Esophagus (tissue), 2 donors: ENCODE measurements at regions not wholly inside any gene's neighbourhood (a gene's known extent, or its start where the extent isn't known, plus 50 kb on each side); places are given as distances from the start of the nearest gene placed in this dataset.

ENCODE experiments used
- H3K27ac ChIP-seq, 2 donors: one replicate each; pipeline ENCODE4 v1.5.1; 2013; ENCODE audit warnings: low read depth in 2 of 2, mild to moderate bottlenecking in 2 of 2, inconsistent platforms in 1 of 2, low read length in 1 of 2, moderate library complexity in 1 of 2
- H3K27me3 ChIP-seq, 2 donors: one replicate each; pipeline ENCODE4 v1.6.1; 2013; ENCODE audit warnings: low read length in 2 of 2, control low read depth in 1 of 2, mild to moderate bottlenecking in 1 of 2; ENCODE audit not compliant: insufficient read depth in 2 of 2, control insufficient read depth in 1 of 2
- H3K36me3 ChIP-seq, 2 donors: one replicate each; pipeline ENCODE4 v1.6.1; 2013; ENCODE audit warnings: low read length in 1 of 2; ENCODE audit not compliant: control insufficient read depth in 2 of 2, insufficient read depth in 2 of 2
- H3K4me1 ChIP-seq, 2 donors: one replicate each; pipeline ENCODE4 v1.6.1; 2013; ENCODE audit warnings: low read length in 1 of 2; ENCODE audit not compliant: control insufficient read depth in 2 of 2, insufficient read depth in 2 of 2
- H3K4me3 ChIP-seq, 2 donors: one replicate each; pipeline ENCODE4 v1.5.1; 2013; ENCODE audit warnings: low read length in 2 of 2, mild to moderate bottlenecking in 2 of 2, low read depth in 1 of 2, moderate library complexity in 1 of 2
- H3K9me3 ChIP-seq, 2 donors: one replicate each; pipeline ENCODE4 v1.6.1; 2013; ENCODE audit warnings: mild to moderate bottlenecking in 2 of 2, low read depth in 1 of 2, low read length in 1 of 2, moderate library complexity in 1 of 2; ENCODE audit not compliant: control insufficient read depth in 2 of 2, insufficient read depth in 1 of 2
- WGBS, 2 donors: extraction: QIAGEN DNeasy Blood & Tissue Kit; methylation state at CpG; one replicate each; pipeline ENCODE4 v1.1.7; 2013; 5-methylcytosine and 5-hydroxymethylcytosine counted together
- donor health status: healthy with polysubstance abuse.
- donor health status: Bipolar disorder and iron deficiency.

DNA sequence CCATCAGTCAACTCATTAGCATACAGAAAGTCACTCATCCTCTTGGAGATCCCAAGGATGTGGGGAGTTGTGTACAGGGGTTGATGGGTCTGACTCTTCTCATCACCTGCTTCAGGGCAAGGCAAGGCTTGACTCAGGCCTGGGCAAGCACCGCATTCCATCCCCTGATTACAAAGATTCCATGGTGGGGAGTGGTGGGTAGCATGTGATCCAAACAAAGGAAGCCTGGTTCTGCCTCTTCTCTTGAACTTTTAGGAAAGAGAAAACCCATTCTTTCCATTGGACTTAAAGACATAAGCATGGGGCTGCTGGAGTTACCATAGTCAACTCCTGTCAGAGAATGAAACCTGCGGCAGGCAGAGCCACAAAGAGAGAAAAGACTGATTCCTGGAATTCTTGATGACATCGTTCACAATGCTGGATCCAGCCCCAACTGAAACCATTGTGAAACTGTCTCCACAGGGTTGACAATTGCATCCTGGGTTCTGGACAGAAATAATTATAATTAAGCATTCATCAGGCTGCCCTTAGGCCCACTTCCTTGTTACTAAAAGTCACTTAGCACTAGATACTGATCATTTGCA lies 235.8 kb upstream of the KCNG1 start:
- Histone ChIP-seq H3K36me3 (no peaks in the 10 kb centered on the region), H3K4me1 (no peaks in the 10 kb centered on the region), H3K9me3 (no peaks in the 10 kb centered on the region), H3K4me3 (no peak overlapping the region), H3K27ac (no peak overlapping the region), H3K27me3 (no peaks in the 10 kb centered on the region)
- 50 to 69% methylated on average over 3 of the region's 3 CpGs for WGBS, 2 donors

DNA sequence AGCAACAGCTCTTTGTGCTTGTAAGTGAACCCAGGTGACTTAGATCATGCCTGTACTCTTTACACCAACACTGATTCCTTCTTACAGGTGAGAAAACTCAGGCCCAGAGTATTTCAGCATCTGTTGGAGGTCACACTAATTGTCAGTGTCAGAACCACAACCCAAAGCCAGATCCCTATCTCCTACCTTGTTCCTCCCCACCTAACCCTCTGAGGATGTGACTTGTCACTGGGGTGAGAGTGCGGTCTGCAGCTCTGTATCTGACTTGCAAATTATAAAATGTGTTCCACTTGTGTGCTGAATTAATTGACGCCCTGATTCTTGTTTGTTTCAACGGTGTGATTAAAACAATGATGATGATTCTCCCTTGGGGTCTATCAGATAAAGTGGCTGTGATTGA lies 232.5 kb upstream of the KCNG1 start:
- Histone ChIP-seq H3K36me3 (no peaks in the 10 kb centered on the region), H3K4me1 (no peaks in the 10 kb centered on the region), H3K27ac (no peak overlapping the region), H3K9me3 (no peaks in the 10 kb centered on the region), H3K27me3 (no peaks in the 10 kb centered on the region), H3K4me3 (no peak overlapping the region)
- 72 to 76% methylated on average over 3 of the region's 3 CpGs for WGBS, 2 donors

DNA sequence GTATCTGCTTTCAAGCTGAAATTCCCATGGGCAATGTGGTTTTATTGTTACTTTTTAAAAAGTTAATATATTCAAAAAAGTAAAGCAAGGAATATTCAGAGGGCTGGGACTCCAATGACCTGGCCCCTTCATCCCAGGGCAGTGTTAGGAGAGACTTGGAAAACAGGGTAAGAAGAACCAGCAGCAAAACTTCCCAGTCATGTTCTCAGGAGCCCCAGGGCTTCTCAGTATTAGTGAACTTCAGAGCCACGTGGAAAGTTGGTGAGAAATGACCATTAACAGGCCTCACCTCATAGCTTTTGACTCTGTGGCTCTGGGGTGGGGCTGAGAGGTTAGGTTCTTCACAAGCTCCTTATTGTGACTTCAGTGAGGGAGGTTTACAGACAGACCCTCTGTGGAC lies 230.4 kb upstream of the KCNG1 start:
- H3K36me3 ChIP-seq = no peaks in the 10 kb centered on the region
- H3K27ac ChIP-seq = no peak overlapping the region
- WGBS, 2 donors = 37% methylated on average over 1 of the region's 1 CpG
- H3K27me3 ChIP-seq = no peaks in the 10 kb centered on the region
- H3K9me3 ChIP-seq = no peaks in the 10 kb centered on the region
- H3K4me3 ChIP-seq = no peak overlapping the region
- no peaks in the 10 kb centered on the region for H3K4me1 ChIP-seq

DNA sequence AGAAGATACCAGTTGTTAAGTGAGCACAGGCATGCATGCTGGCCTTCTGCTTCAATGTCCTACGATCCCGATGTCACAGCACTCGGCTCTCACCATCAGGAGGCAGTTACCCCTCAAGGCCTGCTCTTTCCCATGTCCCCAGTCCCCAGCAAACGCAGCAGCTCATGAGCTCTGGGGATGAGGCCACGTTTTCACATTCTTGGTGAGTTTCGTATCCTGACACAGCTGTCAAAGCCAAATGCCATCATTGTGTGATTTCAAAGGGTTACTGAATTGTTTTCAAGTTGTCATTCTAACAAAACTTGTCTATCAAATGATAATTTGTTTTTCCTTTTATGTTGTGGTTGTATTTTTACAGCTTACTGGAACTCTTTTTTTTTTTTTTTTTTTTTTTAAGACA lies 226.9 kb upstream of the KCNG1 start:
- Histone ChIP-seq H3K36me3 (no peaks in the 10 kb centered on the region), H3K27ac (no peak overlapping the region), H3K4me1 (no peaks in the 10 kb centered on the region), H3K9me3 (no peaks in the 10 kb centered on the region), H3K27me3 (no peaks in the 10 kb centered on the region), H3K4me3 (no peak overlapping the region)
- 70 to 80% methylated on average over 6 of the region's 6 CpGs for WGBS, 2 donors

DNA sequence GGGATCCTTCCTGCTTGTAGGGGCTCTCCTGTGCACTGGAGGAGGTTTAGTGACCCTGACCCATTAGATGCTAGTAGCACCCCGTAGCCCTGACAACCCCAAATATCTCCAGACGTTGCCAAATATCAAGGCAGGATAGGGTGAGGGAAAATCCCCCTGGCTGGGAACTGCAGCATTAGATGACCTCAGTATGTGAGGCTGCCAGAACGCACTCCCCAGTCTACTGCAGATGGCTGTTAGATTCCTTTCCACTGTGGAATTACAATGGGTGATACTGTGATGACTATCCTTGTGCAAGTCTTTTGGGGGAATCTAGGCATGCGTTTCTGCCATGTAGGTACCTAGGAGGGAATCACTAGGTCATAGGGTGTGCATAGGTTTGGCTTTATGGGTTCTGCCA lies 226.3 kb upstream of the KCNG1 start:
- Histone ChIP-seq H3K4me3 (no peak overlapping the region), H3K4me1 (no peaks in the 10 kb centered on the region), H3K27ac (no peak overlapping the region), H3K9me3 (no peaks in the 10 kb centered on the region), H3K27me3 (no peaks in the 10 kb centered on the region), H3K36me3 (no peaks in the 10 kb centered on the region)
- 30 to 46% methylated on average over 4 of the region's 4 CpGs for WGBS, 2 donors

DNA sequence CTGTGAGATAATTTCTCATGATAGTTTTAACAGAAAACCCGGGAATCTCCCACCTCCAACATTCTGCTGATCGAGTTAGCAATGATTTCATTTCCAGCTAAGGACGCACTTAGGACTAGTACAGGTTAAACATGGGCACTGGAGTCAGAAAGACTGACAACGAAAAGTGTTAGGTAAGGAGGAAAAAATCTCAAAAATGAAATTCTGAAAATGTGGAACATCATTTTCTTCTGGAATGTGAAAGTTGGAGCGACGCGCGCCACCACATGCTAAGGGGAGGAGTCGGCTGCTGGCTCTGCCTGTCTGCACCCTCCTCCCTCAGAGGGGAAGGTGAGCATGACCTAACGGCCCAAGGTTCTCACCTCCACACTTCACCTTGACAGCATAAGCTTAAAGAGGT lies 221.6 kb upstream of the KCNG1 start:
- 86% methylated on average over 10 of the region's 10 CpGs for WGBS, 2 donors
- peaks cover 7 to 8% of the 10 kb centered on the region in 2 donors for H3K9me3 ChIP-seq

DNA sequence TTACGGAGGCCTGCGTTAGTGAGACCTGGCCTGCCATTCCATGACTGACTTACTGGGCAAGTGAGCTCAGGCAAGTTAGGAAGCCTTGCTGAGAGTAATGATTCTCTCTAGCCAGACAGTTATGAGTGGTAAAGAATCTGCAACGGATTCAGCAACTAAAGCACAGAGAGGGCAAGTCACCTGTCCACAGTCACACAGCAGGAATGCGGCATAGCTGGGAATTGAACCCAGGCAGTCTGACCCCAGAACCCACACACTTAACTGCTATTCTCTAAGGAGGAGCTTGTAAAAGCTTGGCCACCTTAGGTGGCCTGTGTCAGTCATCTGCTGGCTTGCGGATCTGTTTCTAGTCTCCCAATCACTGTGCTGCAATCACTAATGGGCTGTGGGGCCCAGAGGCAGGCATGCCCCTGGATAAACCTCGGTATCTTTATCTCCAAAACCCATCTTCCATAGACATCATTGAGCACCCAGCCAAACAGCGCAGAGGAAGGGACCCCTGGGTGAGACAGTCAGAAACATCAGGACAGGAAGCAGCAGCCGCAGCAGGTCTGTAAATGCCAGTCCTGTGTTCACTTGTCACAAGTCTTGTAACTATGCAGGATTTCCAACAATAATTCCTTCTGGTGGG lies 215.9 kb upstream of the KCNG1 start:
- WGBS, 2 donors = 85 to 88% methylated on average over 8 of the region's 8 CpGs
- Histone ChIP-seq H3K36me3 (no peaks in the 10 kb centered on the region), H3K27me3 (peaks cover 0 to 3% of the 10 kb centered on the region in 2 donors), H3K4me1 (no peaks in the 10 kb centered on the region), H3K4me3 (no peak overlapping the region), H3K27ac (no peak overlapping the region), H3K9me3 (peaks cover 7 to 8% of the 10 kb centered on the region in 2 donors)

More for the DNA sequence above, 221.6 kb upstream of the KCNG1 start:
- H3K27ac ChIP-seq = no peak overlapping the region
- H3K4me3 ChIP-seq = no peak overlapping the region
- no peaks in the 10 kb centered on the region for H3K36me3 ChIP-seq
- H3K27me3 ChIP-seq = no peaks in the 10 kb centered on the region
- no peaks in the 10 kb centered on the region for H3K4me1 ChIP-seq

DNA sequence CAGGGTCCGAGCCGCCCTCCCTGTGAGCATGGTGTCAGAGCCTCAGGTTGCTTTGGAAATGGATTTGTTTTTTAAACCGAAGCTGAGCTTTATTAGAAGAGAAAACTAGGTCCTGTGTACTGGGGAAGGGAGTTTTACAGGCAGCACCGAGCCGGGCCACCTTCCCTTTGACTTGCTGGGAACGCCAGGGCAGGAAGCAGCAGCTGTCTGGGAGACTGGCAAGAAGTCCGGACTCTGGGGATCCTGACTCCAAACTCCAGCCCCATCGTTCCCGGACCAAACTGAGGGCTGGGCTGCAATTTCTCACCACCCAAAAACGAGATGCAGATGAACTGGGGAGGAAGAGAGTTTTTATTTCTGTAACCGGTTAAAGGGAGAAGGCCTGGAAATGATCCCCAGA lies 214.9 kb upstream of the KCNG1 start:
- H3K27ac ChIP-seq = peak overlapping the region in 1 of 2 donors; percentile 7

DNA sequence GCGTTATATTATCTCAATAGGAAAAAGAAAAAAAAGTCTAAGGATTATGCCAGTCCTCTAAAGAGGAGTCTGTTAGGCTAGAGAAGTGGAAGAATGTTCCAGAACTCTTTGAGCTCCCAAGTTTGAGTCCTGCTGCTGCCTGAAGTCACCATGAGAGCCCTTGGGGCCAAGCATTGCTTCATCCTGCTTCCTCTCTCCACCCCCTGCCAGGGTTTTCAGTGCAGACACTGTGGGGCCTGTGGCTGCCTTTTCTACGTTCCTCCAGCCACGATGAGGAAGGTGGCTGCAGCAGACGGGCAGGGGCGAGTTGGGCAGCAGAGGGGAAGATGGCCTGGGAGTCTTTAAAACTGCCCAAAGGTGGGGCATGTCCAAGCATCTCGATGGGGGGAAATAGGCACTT lies 214.4 kb upstream of the KCNG1 start:
- no peak overlapping the region for H3K27ac ChIP-seq
- H3K9me3 ChIP-seq = peaks cover 3% of the 10 kb centered on the region in 2 donors
- 71 to 72% methylated on average over 6 of the region's 6 CpGs for WGBS, 2 donors
- H3K27me3 ChIP-seq = peaks cover 0 to 3% of the 10 kb centered on the region in 2 donors
- no peaks in the 10 kb centered on the region for H3K4me1 ChIP-seq
- no peak overlapping the region for H3K4me3 ChIP-seq
- no peaks in the 10 kb centered on the region for H3K36me3 ChIP-seq

More for the DNA sequence above, 214.9 kb upstream of the KCNG1 start:
- no peak overlapping the region for H3K4me3 ChIP-seq
- WGBS, 2 donors = 78 to 81% methylated on average over 11 of the region's 11 CpGs
- H3K36me3 ChIP-seq = no peaks in the 10 kb centered on the region
- H3K9me3 ChIP-seq = peaks cover 6% of the 10 kb centered on the region in 2 donors
- no peaks in the 10 kb centered on the region for H3K4me1 ChIP-seq
- peaks cover 0 to 3% of the 10 kb centered on the region in 2 donors for H3K27me3 ChIP-seq

DNA sequence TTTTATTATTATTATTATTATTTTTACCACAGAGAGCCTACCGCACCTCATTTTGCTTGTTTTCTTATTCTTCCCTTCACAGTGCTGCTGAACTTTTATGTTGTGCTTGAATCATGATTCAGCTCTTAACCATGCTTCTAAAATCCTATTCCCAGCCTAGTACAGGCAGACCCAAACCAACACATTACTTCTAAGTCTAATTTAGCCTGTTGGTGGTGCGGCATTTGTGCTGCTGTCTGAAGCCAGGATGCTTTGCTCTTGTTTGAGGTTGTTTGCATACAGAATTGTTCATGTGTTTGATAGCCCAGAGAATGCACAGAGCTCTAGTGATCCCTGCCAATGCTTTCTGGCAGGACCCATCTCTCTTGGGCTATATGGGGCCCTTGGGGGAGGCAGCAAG lies 213.5 kb upstream of the KCNG1 start:
- no peak overlapping the region for H3K27ac ChIP-seq
- 93 to 97% methylated on average over 2 of the region's 2 CpGs for WGBS, 2 donors
- no peaks in the 10 kb centered on the region for H3K36me3 ChIP-seq
- H3K4me1 ChIP-seq = no peaks in the 10 kb centered on the region
- peaks cover 0 to 3% of the 10 kb centered on the region in 2 donors for H3K27me3 ChIP-seq
- H3K4me3 ChIP-seq = no peak overlapping the region
- no peaks in the 10 kb centered on the region for H3K9me3 ChIP-seq
